NOMO-1 treated with dmso at 0.1 percent for 144 hours (cell line): ENCODE measurements at regions not wholly inside any gene's neighbourhood (a gene's known extent, or its start where the extent isn't known, plus 50 kb on each side); places are given as distances from the start of the nearest gene placed in this dataset.
"Not testable (repeated sequence)": the region's sequence is repeated elsewhere in the genome, so short reads cannot be mapped to it uniquely, and the experiment has no call there.

ENCODE experiments used
- DNase-seq: peaks from one replicate; lab custom pipeline; 2025; ENCODE audit not compliant: unreplicated experiment; lab: John Stamatoyannopoulos, UW

GRCh38 chrX:123788193-123788592, 55.3 kb upstream of the THOC2 start:
- DNase-seq: not testable (repeated sequence)

- DNase-seq: no peak
These were observed 55.9 kb upstream of the THOC2 start for GRCh38 chrX:123788744-123789143.

- DNase-seq: no peak
These were observed 62.1 kb upstream of the XIAP start for GRCh38 chrX:123797543-123798447.

- not testable (repeated sequence) for DNase-seq
These were observed 61.0 kb upstream of the XIAP start for GRCh38 chrX:123798706-123799430.

GRCh38 chrX:123801901-123802300, 58.0 kb upstream of the XIAP start:
- no peak for DNase-seq

GRCh38 chrX:123803331-123803983, 56.4 kb upstream of the XIAP start:
- peak; percentile 61 for DNase-seq

- DNase-seq: not testable (repeated sequence)
These were observed 55.9 kb upstream of the XIAP start for GRCh38 chrX:123803984-123804365.

GRCh38 chrX:123807835-123808416, 51.9 kb upstream of the XIAP start:
- no peak for DNase-seq

GRCh38 chrX:123809854-123810375, 49.9 kb upstream of the XIAP start:
- no peak for DNase-seq
